Adipocyte (in vitro differentiated cells): ENCODE measurements at regions not wholly inside any gene's neighbourhood (a gene's known extent, or its start where the extent isn't known, plus 50 kb on each side); places are given as distances from the start of the nearest gene placed in this dataset.

Experiments
- DNase-seq: peaks from one replicate; pipeline ENCODE4 v3.0.0-alpha.2; 2015; ENCODE audit warnings: low read depth
- H3K27me3 ChIP-seq: replicated peaks from 2 replicates; pipeline ENCODE4 v1.7.0; 2013; ENCODE audit warnings: mild to moderate bottlenecking, low read length, moderate library complexity; ENCODE audit not compliant: control insufficient read depth, insufficient read depth
- H3K36me3 ChIP-seq: 2 replicates; pipeline ENCODE4 v1.7.0; 2013; ENCODE audit warnings: low read length, mild to moderate bottlenecking, moderate library complexity; ENCODE audit not compliant: control insufficient read depth, insufficient read depth, severe bottlenecking
- H3K4me1 ChIP-seq: 2 replicates; pipeline ENCODE4 v1.7.0; 2013; ENCODE audit warnings: mild to moderate bottlenecking, low read length, moderate library complexity; ENCODE audit not compliant: control insufficient read depth, insufficient read depth
- H3K4me3 ChIP-seq: 2 replicates; pipeline ENCODE4 v1.7.0; 2013; ENCODE audit warnings: mild to moderate bottlenecking, low read length, moderate library complexity
- H3K9ac ChIP-seq: 2 replicates; pipeline ENCODE4 v1.7.0; 2013; ENCODE audit warnings: mild to moderate bottlenecking, low read length, moderate library complexity
- H3K9me3 ChIP-seq: 2 replicates; pipeline ENCODE4 v1.7.0; 2013; ENCODE audit warnings: mild to moderate bottlenecking, low read length, moderate library complexity; ENCODE audit not compliant: control insufficient read depth

DNA sequence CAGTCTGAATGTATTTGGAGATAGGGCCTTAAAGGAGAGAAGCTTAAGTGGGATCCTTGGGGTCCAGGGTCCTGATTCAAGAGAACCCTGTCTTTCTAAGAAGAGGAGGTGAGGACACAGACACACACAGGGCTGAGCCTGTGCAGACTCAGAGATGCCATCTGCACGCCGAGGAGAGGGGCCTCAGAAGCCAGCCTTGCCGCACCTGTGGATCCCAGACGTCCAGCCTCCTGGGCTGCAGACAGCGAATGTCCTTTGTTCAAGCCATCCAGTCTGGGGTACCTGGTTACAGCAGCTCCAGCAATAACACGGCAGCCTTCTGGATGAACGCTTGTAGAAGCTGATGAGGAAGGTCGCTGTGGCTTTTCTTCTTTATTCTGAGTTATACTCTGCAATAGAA, 1086.1 kb downstream of the BRD1 start:
- no peaks in the 10 kb centered on the region for H3K9me3 ChIP-seq
- H3K9ac ChIP-seq: no peak overlapping the region
- H3K27me3 ChIP-seq: no peaks in the 10 kb centered on the region
- no peaks in the 10 kb centered on the region for H3K36me3 ChIP-seq
- DNase-seq: no peak
- no peak overlapping the region for H3K4me3 ChIP-seq
- H3K4me1 ChIP-seq: no peaks in the 10 kb centered on the region

- H3K4me3 ChIP-seq: no peak overlapping the region
- H3K9ac ChIP-seq: no peak overlapping the region
- no peaks in the 10 kb centered on the region for H3K9me3 ChIP-seq
- no peaks in the 10 kb centered on the region for H3K4me1 ChIP-seq
- no peaks in the 10 kb centered on the region for H3K36me3 ChIP-seq
- H3K27me3 ChIP-seq: no peaks in the 10 kb centered on the region
- DNase-seq: no peak
Observed at GRCh38 chr22:48740731-48741405, 1086.8 kb downstream of the BRD1 start.

GRCh38 chr22:48740086-48740730, 1087.5 kb downstream of the BRD1 start:
- Histone ChIP-seq H3K4me1 (no peaks in the 10 kb centered on the region), H3K4me3 (no peak overlapping the region), H3K9ac (no peak overlapping the region), H3K27me3 (no peaks in the 10 kb centered on the region), H3K36me3 (no peaks in the 10 kb centered on the region), H3K9me3 (no peaks in the 10 kb centered on the region)
- DNase-seq: no peak

DNA sequence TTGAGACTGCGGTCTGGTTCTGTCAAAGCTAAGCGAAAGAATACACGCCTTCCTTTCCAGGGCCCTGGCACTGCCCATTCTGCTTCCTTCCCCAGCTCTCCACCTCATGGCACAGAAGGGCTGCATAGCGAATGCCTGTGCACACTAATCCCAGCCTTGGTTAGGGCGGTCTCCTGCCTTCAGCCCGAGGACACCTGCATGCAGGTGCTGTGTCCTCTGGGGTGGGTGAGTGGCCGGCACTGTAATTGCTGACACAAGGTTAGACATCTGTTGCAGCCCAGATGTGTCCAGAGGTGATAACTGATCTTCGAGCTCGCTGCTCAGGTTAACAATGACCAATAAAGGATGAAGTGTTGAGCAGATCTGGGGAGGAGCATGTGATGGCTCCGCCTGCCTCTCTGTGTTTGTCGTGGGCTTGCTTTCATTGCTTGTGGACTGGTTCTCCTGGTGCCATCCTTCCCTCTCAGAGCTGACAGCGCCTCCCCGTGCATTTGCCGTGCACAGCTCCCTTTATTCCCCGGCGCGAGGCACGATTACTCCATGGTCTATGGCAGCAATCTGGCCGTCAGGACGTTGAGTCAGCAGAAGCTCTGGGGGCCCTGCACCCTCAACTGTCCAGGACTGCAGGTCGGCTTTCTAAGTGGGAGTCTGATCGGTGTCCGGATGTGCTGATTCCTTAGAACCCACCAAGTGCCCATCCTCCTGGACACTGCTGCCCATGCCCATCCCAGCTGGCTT, 1088.2 kb downstream of the BRD1 start:
- no peak for DNase-seq
- H3K27me3 ChIP-seq: no peaks in the 10 kb centered on the region

GRCh38 chr22:48738204-48738980, 1089.3 kb downstream of the BRD1 start:
- Histone ChIP-seq H3K4me1 (no peaks in the 10 kb centered on the region), H3K27me3 (no peaks in the 10 kb centered on the region), H3K9me3 (no peaks in the 10 kb centered on the region), H3K36me3 (no peaks in the 10 kb centered on the region), H3K9ac (no peak overlapping the region), H3K4me3 (no peak overlapping the region)
- no peak for DNase-seq

More for the DNA sequence above, 1088.2 kb downstream of the BRD1 start:
- Histone ChIP-seq H3K4me1 (no peaks in the 10 kb centered on the region), H3K9ac (no peak overlapping the region), H3K36me3 (no peaks in the 10 kb centered on the region), H3K4me3 (no peak overlapping the region), H3K9me3 (no peaks in the 10 kb centered on the region)

- no peaks in the 10 kb centered on the region for H3K9me3 ChIP-seq
- no peaks in the 10 kb centered on the region for H3K4me1 ChIP-seq
- no peaks in the 10 kb centered on the region for H3K27me3 ChIP-seq
- H3K4me3 ChIP-seq: no peak overlapping the region
- H3K36me3 ChIP-seq: no peaks in the 10 kb centered on the region
- no peak overlapping the region for H3K9ac ChIP-seq
- no peak for DNase-seq
Observed at GRCh38 chr22:48737461-48738203, 1090.0 kb downstream of the BRD1 start.

- Histone ChIP-seq H3K36me3 (no peaks in the 10 kb centered on the region), H3K9ac (no peak overlapping the region), H3K27me3 (no peaks in the 10 kb centered on the region), H3K9me3 (no peaks in the 10 kb centered on the region), H3K4me1 (no peaks in the 10 kb centered on the region), H3K4me3 (no peak overlapping the region)
- DNase-seq: no peak
Observed at GRCh38 chr22:48736593-48737460, 1090.8 kb downstream of the BRD1 start.

- Histone ChIP-seq H3K27me3 (no peaks in the 10 kb centered on the region), H3K36me3 (no peaks in the 10 kb centered on the region), H3K4me1 (no peaks in the 10 kb centered on the region), H3K9me3 (no peaks in the 10 kb centered on the region), H3K9ac (no peak overlapping the region), H3K4me3 (no peak overlapping the region)
- DNase-seq: no peak
Observed at GRCh38 chr22:48734961-48735360, 1092.7 kb downstream of the BRD1 start.

- no peak for DNase-seq
- H3K36me3 ChIP-seq: no peaks in the 10 kb centered on the region
- H3K27me3 ChIP-seq: no peaks in the 10 kb centered on the region
- H3K4me3 ChIP-seq: no peak overlapping the region
- no peaks in the 10 kb centered on the region for H3K9me3 ChIP-seq
- H3K9ac ChIP-seq: no peak overlapping the region
- no peaks in the 10 kb centered on the region for H3K4me1 ChIP-seq
Observed at GRCh38 chr22:48734359-48734758, 1093.3 kb downstream of the BRD1 start.

- peaks cover 12% of the 10 kb centered on the region for H3K9me3 ChIP-seq
- H3K9ac ChIP-seq: no peak overlapping the region
- H3K4me1 ChIP-seq: no peaks in the 10 kb centered on the region
- no peaks in the 10 kb centered on the region for H3K27me3 ChIP-seq
- H3K4me3 ChIP-seq: no peak overlapping the region
- no peak for DNase-seq
- no peaks in the 10 kb centered on the region for H3K36me3 ChIP-seq
Observed at GRCh38 chr22:48729499-48730171, 1098.0 kb downstream of the BRD1 start.
